Tibial artery (tissue), 4 donors: ENCODE measurements at regions not wholly inside any gene's neighbourhood (a gene's known extent, or its start where the extent isn't known, plus 50 kb on each side); places are given as distances from the start of the nearest gene placed in this dataset.

Experiments
- DNase-seq, 2 donors: peaks; one replicate each; pipeline ENCODE4 v3.0.0-alpha.2; 2019
- H3K27ac ChIP-seq, 2 donors: fragments of 200-600 bp; sonication (generic) in 1 of 2; 1 replicate in 1 of 2; 2 replicates in 1 of 2; pipeline ENCODE4 v1.5.1; 2018 to 2019; ENCODE audit warnings: mild to moderate bottlenecking in 1 of 2
- H3K27me3 ChIP-seq, 2 donors: fragments of 200-600 bp; sonication (generic) in 1 of 2; one replicate each; pipeline versions ENCODE4 v1.5.1 to v1.6.0; 2016 to 2019
- H3K36me3 ChIP-seq, 3 donors: fragments of 200-600 bp; sonication (generic) in 2 of 3; one replicate each; pipeline ENCODE4 v1.5.1; 2016 to 2019; ENCODE audit warnings: mild to moderate bottlenecking in 2 of 3
- H3K4me1 ChIP-seq, 4 donors: fragments of 200-600 bp; sonication (generic) in 2 of 4; 1 replicate in 3 of 4; 2 replicates in 1 of 4; pipeline ENCODE4 v1.5.1; 2016 to 2019
- H3K4me3 ChIP-seq, 2 donors: fragments of 200-600 bp; sonication (generic) in 1 of 2; 1 replicate in 1 of 2; 2 replicates in 1 of 2; pipeline ENCODE4 v1.5.1; 2018 to 2019; ENCODE audit warnings: mild to moderate bottlenecking in 2 of 2
- H3K9me3 ChIP-seq, 3 donors: fragments of 200-600 bp; sonication (generic) in 1 of 3; one replicate each; pipeline ENCODE4 v1.5.1; 2016 to 2019
- intact Hi-C: fragments of 100-400 bp; cut with DNase I; formaldehyde crosslinking; loops from one replicate; pipeline ENCODE4 v1.15.0; 2023; ENCODE audit warnings: low total_unique reads
- TF ChIP-seq, protein P1 (sequence below), 2 experiments: fragments of 200-600 bp in 1 of 2; fragments of 450-650 bp in 1 of 2; IDR thresholded peaks; one replicate each; pipeline ENCODE4 v1.5.1; 2017 to 2019; ENCODE audit warnings: antibody characterized with exemption in 2 of 2, mild to moderate bottlenecking in 1 of 2, moderate library complexity in 1 of 2

DNA sequence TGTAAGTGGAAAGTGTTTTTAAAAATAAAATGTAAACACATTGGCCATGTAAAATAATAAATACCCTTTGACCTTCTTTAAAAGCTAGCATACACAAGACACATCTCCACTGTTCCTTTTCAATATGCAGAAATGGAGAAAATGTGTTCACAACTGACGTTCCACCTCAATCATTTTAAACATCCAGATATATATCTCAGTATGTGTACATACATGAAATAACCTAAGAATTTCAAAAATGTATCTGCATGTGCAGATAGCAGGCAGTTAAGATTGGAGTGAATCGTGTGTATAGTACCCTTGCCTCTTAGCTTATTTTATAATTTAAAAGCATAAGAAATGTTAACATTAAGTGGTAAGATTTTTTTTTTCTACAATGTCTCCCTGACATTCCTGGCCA lies 406.2 kb upstream of the FLRT2 start:
- Histone ChIP-seq H3K4me1 (no peaks in the 10 kb centered on the region), H3K27ac (no peak overlapping the region), H3K9me3 (no peaks in the 10 kb centered on the region), H3K4me3 (no peak overlapping the region), H3K36me3 (no peaks in the 10 kb centered on the region), H3K27me3 (no peaks in the 10 kb centered on the region)
- no peak for DNase-seq
- intact Hi-C loops = no loop called here
- TF ChIP-seq, protein P1, sequence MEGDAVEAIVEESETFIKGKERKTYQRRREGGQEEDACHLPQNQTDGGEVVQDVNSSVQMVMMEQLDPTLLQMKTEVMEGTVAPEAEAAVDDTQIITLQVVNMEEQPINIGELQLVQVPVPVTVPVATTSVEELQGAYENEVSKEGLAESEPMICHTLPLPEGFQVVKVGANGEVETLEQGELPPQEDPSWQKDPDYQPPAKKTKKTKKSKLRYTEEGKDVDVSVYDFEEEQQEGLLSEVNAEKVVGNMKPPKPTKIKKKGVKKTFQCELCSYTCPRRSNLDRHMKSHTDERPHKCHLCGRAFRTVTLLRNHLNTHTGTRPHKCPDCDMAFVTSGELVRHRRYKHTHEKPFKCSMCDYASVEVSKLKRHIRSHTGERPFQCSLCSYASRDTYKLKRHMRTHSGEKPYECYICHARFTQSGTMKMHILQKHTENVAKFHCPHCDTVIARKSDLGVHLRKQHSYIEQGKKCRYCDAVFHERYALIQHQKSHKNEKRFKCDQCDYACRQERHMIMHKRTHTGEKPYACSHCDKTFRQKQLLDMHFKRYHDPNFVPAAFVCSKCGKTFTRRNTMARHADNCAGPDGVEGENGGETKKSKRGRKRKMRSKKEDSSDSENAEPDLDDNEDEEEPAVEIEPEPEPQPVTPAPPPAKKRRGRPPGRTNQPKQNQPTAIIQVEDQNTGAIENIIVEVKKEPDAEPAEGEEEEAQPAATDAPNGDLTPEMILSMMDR (IDR thresholded peaks at IDR 0.05) = no peak

DNA sequence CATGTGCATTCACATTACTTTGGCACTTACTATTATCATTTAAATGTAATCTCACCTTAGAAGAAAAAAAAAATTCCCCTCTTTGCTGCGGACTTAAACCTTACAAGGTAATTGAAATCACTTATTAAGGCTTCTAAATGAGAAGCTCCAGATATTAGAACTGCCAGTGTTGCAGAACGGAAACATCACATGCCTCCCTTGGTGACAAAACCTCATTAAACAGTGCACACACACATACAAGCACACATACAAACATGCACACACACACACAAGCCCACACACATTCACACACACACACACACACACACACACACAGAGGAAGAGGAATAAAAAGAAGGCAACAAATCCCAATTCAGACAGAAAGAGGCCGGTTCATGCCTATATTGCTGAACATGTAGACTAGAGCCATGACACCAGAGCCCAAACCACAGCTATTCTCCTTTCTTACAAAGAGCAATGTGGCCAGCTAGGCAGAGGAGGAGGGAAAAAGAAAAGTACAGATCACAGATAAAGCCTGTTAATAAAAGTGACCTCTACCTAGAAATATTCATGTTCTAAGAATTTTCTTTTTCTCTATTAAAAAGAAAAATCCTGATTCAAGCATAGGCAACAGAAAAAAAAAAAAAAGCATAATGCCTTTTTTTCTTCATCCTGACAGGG lies 405.2 kb upstream of the FLRT2 start:
- no peaks in the 10 kb centered on the region for H3K4me1 ChIP-seq
- no peak for DNase-seq
- H3K27ac ChIP-seq = no peak overlapping the region
- intact Hi-C loops = no loop called here
- TF ChIP-seq, protein P1 (IDR thresholded peaks at IDR 0.05) = no peak
- no peaks in the 10 kb centered on the region for H3K36me3 ChIP-seq
- H3K9me3 ChIP-seq = no peaks in the 10 kb centered on the region
- no peak overlapping the region for H3K4me3 ChIP-seq
- H3K27me3 ChIP-seq = no peaks in the 10 kb centered on the region

DNA sequence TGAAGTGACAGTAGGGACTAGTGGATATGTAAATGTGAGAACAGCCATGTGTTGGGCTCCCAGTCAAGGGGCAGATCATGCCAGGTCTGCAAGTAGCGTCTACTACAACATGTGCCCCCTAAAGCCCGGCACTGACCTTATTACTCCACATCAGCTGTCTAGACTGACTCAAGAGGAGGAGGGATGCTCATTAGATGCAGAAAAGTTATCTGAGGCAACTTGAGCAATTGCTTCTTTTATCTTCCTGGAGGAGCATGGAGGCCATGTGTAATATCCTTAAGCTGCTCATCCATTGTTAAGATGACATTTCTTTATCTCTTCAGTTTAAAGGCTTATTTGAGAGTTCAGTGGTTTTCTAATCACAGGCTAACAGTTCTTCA lies 404.7 kb upstream of the FLRT2 start:
- Histone ChIP-seq H3K4me1 (no peaks in the 10 kb centered on the region), H3K4me3 (no peak overlapping the region), H3K9me3 (no peaks in the 10 kb centered on the region), H3K27me3 (no peaks in the 10 kb centered on the region), H3K27ac (no peak overlapping the region), H3K36me3 (no peaks in the 10 kb centered on the region)
- DNase-seq = no peak
- intact Hi-C loops = no loop called here
- TF ChIP-seq, protein P1 (IDR thresholded peaks at IDR 0.05) = no peak

DNA sequence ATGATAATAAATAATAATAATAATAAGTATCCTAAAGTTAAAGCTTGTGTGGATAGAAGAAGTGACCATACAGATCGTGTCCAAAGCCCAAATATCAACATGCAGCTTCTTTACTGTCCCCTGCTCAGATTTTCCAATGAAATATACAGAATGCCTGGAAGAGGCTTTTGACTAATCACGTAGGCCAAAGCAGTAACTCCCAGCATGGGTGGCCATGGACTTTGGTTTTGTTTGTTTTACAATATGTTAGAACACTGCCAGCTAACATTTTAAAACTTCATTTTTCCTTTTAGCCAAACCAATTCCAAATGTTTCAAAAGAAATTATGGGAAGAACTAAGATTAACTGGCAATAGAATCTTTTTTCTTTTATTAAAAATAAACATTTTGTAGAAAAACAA lies 400.0 kb upstream of the FLRT2 start:
- TF ChIP-seq, protein P1 (IDR thresholded peaks at IDR 0.05) = no peak
- intact Hi-C loops = no loop called here

DNA sequence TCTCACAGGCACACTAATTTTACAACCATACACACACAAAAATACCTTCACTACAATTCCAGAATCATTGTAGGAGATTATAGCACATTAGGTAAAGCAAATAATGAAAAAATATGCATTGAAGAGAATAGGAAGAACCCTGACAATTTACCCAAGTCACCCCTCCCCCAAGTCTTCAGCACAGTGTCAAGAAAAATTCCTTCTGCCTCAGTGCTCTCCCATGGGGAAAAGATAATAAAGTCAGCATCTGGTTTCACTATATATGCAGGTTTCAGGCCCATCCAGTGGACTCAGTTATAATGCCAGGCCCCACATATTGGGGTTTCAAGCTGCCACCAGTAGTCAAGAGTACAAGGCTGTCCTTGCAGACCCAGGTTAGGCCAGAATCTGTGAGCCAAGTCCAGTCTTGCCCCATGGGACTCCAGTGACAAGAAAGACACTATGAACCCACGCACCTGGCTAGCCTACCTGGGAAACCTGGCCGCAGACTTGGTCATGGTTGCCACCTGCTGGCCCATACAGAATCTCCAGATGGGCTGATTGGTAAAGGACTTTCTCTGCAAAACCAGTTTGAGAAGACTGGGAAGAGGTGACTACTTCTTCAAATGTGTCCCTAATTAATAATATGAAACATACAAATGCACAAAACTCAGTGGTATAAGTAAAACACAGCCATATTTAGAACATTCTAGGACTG lies 398.6 kb upstream of the FLRT2 start:
- TF ChIP-seq, protein P1 (IDR thresholded peaks at IDR 0.05) = no peak
- no peak overlapping the region for H3K27ac ChIP-seq
- no peaks in the 10 kb centered on the region for H3K4me1 ChIP-seq
- no peak overlapping the region for H3K4me3 ChIP-seq
- no peaks in the 10 kb centered on the region for H3K27me3 ChIP-seq
- intact Hi-C loops = no loop called here
- no peaks in the 10 kb centered on the region for H3K36me3 ChIP-seq
- no peak for DNase-seq
- H3K9me3 ChIP-seq = no peaks in the 10 kb centered on the region

More for the DNA sequence above, 400.0 kb upstream of the FLRT2 start:
- H3K4me3 ChIP-seq = no peak overlapping the region
- H3K27ac ChIP-seq = no peak overlapping the region
- no peaks in the 10 kb centered on the region for H3K36me3 ChIP-seq
- no peaks in the 10 kb centered on the region for H3K27me3 ChIP-seq
- H3K9me3 ChIP-seq = no peaks in the 10 kb centered on the region
- H3K4me1 ChIP-seq = no peaks in the 10 kb centered on the region
- DNase-seq = no peak
